GM21717 (cell line): ENCODE measurements at regions not wholly inside any gene's neighbourhood (a gene's known extent, or its start where the extent isn't known, plus 50 kb on each side); places are given as distances from the start of the nearest gene placed in this dataset.

Experiments used
- ATAC-seq: cut with Tn5 transposase; IDR thresholded peaks from one replicate; pipeline ENCODE4 v1.9.1; 2021; ENCODE audit warnings: mild to moderate bottlenecking, moderate library complexity; ENCODE audit not compliant: unreplicated experiment

DNA sequence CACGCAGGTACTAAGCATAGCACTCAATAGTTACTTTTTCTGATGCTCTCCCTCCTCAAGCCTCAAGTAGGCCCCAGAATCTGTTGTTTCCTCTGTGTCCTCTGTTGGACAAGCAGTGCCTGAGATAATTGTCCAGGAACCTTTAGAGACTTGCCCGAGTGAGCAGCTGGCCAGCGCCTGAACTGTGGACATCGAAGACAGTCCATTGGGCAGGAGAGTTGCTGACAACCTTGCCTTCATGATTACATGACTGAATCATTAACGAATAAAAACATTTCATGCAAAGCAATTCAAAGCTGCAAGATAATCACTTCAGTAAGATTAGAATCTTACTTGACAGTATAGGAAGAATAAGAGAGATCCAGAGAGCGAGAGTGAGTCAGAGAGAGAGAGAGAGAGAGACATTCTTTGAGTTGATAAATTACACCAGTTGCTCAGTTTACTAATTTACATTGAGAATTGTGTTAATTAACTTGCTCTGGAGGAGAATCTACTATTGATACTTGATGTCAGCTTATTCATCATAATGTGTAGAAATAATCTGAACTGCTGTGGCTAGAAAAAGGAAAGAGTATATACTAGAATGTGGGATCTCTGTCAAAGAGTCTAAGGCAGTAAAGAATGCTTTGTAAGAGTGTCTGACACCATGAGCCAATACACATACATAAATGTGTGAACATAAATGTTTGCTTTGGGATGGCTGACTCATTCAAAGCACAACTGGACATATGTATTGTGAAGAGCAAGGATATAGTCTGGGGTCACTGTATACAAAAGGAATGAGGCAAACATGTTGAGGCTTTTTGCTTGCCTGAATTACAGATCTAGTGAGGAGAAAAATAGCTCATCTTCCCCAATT is 216.0 kb downstream of the ZNF326 start:
- no peak for ATAC-seq

DNA sequence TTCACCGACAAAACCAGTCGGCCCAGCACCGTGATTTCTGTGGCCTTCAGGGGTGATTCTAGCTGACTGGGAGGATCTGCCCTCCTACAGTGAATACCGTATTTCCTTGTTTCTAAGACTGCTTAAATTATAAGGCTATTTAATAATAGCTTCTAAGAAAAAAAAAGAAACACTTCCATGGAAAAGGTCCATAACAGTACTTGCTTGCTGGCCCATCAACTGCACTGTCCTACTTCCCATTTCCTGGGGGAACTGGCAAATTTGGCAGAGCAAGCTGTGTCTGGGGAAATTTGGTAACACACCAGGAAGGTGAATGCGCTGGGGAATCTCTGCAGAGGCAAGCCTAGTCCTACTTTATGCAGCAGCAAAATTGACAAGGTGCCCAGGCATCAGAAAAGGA is 214.0 kb downstream of the ZNF326 start:
- no peak for ATAC-seq

DNA sequence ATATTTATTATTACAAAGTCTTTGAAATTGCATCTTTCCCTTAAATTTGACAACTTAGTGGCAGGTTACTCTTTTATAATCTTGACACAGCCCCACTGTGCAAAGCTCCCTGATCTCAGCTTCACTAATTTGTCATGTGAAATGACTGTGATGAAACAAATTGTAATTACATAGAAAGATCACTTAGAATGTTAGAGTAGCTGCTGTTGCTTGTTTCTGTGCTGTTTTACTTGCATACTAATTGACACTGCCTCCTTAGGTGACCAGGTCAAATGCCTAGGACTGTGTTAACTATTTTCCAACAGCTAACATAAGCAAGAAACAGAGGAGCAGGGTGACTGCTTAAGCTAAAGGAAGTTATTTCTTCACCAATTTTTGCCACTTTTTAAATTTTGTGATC is 211.3 kb downstream of the ZNF326 start:
- no peak for ATAC-seq

DNA sequence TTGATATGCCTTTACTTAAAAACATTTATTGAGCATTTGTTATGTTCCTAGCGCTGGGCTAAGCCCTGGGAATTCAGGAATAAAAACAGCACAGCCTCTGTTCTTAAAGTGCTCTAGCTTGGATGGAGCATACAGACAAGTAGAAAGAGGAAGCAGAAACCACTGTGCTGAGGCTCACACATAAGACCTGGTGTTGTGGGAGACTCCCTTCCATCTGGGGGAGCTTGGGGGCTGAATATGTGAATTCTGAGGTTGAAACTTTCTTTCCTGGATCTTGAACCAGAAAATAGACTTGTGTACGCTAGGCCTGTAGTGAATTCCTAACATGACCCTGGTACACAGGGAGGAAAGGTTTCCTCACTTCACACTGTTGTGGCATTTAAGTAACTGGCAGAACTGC is 209.9 kb downstream of the ZNF326 start:
- ATAC-seq = no peak

DNA sequence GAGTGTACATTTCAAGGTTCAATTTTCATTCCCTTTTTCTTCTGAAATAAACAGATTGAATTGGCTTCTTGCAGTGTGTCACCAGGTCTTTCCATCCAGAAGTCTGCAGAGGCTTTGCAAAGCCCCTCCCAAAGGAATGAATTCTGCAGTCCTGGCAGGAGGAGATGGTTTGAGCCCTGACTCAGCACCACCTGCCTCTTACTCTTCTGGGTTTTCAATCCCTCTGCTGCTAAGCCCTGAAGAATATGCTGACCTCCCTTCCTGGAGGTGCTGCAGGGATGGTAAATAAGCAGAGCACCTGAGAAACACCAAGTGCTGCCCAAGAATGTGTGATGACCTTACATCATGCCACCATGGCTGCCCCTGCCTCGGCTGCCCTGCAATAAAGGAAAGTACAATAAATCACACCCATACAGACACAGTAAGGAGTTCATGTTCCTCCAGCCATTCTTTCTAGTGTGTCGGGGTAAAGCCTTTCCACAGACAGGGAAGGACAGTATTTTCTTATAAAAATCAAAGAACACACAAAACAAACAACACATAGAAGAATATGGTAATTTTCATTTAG is 209.2 kb downstream of the ZNF326 start:
- no peak for ATAC-seq

DNA sequence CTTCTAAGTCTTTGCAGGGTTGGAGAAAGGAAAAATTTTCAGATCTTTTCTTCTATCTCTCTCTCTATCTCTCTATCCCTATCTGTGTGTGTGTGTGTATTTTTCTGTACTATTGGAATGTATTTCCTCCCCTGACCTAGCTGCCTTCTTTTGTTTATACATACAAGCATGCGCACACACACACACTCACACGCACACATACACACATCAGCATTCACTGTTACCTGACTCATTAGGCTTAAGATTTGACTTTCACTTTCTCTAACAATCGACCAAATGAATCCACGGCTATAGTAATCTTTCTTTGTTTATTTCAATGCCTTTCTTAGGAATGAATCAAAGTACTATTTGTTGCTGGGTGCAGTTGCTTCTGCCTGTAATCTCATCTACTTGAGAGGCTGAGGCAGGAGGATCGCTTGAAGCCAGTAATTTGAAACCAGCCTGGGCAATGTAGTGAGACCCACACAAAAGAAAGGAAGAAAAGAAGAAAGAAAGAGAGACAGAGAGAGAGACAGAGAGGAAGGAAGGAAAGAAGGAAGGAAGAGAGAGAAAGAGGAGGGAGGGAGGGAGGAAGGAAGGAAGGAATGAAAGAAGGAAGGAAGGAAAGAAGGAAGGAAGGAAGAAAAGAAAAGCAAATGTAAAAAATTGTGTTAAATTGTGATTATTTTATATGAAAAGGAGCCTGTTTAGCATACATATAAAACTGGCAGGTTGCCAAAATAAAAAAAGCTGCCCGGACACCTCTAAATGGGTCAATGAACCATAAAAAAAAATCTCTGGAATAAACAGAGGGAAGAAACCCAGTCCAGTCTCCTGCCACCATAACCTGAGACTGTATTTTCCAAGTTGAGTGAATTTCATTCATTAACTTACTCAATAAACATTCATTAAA is 206.8 kb downstream of the ZNF326 start:
- no peak for ATAC-seq

DNA sequence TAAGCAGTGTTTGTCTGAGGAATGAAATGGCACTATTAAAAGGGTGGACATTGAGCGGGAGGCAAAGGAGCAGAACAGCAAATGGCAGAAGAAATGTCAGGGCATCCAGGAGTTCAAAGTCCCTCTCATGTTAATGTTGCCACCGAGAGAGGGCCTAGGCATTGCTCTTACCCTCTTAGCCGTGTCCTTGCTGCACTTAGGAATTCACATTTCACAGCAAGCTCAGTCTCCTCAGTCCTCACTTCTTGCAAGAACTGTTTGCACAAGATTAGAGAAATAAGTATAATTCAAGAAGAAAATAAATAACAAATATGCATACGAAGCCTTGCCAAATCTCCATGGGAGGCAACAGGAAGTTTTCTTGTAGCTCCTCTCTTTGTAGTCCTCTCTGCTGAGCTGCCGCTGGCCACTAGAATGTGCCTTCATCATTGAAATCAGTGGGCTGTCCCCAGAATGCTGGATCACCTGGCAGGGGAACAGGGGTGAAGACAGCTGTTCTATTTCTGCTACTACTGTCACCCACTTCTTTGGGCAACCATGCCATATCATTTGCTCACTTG is 205.8 kb downstream of the ZNF326 start:
- ATAC-seq = no peak

DNA sequence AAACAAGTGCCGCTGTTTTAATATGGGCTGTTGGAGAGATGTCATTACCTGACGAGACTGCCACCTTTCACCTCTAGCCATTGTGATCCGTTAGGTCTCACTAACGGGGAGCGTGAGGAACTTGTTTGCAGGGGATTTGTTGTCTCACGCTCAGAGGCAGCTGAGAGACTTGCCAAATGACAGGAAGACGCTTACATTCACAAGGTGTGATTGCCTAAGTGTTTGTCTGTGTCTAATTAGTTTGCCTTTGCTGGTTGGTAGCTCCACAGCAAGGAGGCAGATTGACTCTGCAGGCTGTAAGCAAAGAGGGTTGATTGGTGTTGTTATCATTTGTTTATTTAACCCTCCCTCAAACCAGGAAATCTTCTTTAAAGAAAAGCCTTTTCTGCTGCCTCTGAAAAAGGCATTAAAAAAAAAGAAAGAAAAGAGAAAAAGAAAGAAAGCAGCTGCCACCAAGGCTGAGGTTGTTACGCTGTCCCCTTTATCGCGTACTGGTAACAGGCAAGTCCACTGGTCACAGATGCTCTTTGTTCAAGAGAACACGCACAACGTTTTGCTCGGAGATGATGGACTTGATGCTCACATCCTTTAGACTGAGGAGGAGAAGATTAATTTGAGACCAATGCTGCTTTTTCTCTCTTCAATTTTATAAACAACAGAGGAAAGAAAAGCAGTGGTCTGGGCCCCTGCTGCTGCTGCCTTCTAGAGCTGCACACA is 203.9 kb downstream of the ZNF326 start:
- ATAC-seq = no peak

DNA sequence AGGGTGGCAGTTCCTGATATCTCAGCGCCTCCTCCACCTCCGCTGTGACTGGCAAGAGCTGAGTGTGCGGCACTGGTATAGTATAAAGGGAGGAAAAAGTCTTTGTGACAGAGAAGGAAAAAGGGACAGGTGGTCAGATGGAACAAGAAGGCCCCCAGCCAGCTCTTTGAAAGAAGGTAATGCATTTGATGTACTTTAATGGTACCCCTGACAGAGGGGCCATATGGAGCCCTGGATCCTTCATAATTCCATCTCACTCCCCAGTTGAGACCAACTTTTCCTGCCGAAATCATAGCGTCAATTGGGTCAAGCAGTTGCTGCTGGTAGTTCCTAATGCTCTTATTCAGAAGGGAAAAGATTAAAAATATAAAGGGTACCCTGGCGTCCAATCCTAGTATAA is 198.2 kb downstream of the ZNF326 start:
- ATAC-seq = no peak

DNA sequence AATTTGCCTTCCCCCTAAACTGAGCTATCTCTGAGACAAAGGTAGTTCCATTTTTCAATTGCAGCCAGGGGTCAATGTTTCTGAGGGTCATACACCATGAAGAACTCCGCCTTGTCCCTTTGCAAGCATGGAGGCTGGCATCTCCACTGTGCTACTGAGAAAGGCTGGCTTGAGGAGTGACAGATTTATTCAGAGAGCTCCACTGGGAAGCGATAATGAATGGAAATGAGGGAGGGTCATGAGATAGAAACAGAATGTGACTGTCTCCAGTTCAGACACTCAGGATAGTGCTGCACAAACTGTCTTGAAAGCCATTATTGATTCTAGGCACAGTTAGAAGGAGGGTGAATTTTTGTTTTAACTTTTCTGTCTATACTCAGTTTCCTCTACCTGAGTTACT is 197.5 kb downstream of the ZNF326 start:
- ATAC-seq = no peak

DNA sequence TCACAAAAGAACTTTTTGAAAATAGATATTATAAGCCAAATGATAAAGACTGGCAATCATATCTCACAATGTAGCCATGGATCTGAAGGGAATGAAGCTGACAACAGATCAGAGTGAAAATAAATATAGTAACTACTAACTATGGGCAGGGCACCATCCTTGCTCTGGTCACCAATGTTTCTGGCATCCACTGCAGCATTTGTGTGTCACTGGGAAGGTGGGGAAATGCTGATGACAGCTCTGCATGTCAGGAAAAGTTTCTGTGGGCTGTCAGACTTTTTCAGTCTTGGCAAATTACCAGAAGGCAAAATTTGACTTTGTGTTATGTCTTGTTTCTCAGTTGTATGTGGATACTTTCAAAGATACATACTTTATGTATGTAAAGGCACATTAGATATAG is 195.6 kb downstream of the ZNF326 start:
- ATAC-seq = no peak

DNA sequence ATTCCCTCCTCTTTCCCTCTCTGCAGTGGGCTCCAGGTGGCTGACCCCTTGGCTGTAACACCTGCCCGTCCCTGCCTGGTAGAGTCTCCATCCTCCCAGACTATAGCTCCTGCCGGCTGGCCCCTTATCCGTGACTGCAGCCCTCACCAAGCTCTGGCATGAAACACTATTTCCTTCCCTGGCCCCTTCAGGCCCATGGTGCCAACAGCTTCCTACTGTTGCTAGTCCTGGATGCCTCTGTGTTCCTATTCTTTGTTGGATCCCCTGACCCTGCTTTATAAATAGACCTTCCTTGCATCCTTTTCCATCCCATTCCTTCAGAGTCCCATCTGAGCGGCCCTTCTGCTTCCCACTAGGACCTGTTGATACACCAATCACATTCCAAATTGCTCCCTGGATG is 195.0 kb downstream of the ZNF326 start:
- ATAC-seq = no peak

DNA sequence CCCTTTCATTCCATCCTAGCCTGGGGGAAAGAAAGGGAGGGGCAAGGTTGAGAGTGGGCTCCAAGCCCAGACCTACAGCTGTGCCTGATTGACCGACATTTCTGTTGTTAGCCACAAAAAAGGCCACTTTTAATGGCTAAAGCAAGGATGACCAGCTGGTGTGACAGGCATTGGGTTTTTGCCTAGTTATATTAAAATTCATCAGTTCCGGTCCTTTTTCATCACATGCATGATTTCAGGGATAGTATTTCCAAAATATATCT is 192.3 kb downstream of the ZNF326 start:
- no peak for ATAC-seq

DNA sequence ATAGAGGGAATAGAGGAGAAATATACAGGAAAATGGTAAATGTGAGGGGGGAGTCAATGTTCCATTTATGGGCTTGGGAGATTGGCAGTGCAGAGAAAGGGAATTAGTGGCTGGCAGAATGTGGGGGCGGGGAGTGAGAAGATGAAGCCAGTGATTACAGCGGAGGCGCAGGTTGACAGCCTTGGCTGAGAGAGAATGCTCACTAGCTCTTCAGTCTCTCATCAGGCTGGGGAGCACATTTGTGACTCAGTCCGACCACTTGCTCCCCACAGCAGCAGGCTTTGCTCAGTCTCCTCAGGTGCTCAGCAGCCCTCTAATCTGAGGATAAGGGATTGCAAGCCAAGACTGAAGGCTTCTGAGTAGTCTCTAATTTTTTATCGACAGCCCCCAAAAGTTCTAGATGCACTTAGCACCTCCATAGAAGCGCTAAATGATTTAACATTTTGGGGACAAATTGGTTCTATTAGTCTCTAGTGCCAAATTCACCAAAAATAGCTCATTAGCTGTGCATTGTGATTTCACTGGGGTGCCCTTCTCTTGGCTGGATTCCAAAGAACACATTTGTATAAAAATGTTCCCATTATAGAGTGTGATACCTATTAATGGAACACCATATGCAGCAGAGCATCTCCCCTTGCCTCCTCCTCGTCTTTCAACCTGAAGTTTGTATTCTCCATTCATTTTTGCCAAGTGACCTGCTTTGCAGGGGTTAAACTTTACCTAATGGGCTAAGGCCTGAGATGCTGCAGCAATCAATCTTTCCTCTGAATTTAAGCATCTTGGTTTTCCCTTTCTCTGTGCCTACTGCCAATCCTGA is 191.8 kb downstream of the ZNF326 start:
- ATAC-seq = no peak

DNA sequence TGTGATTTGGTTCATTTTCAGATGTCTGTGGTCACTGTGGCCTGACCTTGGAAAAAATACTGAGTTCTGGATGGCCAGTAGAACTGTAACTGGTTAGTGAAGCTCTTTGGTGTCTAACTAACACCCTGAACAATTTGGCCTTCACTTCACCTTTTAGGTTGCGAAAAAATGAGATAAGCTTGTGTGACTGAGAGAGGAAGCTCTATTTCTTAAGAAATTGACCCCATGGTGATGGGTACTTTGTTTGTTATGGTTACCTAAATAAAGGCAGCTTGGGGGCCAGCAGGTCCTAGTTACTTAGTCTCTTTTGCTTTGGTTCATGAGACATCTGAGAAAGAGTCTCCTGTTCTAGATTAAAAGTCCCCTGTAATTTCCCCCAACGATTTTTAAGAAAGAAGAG is 181.6 kb downstream of the ZNF326 start:
- ATAC-seq = no peak

DNA sequence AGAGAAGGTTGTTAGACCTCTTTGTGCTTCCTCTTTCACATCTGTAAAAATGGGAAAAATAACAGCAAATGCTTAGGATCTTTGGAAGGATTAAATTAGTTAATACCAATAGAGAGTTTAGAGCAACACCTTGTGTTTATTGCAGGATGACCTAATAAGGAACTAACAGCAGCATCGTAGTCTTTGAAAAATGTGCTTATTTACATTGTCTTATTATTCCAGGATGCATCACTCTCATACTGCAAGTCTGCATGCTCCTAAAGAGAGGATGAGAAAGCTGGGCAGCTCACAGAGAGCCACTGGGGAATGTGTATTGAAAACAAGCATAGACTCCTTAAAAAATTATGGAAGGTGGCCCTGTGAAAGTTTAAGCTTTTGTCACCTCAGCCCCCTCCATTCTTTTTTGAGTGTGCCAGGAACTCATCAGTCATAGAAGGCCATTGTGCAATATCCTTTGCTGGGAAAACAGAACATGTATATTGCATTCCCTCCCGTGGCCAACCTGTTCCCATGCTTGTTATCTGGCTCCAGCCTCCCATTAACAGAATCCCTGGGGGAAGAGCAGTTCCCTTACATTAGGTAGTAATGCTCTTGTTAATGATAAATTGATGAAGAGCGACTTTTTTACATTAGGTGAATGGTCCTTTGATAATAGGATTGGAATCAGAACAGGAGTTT is 180.7 kb downstream of the ZNF326 start:
- ATAC-seq = no peak

DNA sequence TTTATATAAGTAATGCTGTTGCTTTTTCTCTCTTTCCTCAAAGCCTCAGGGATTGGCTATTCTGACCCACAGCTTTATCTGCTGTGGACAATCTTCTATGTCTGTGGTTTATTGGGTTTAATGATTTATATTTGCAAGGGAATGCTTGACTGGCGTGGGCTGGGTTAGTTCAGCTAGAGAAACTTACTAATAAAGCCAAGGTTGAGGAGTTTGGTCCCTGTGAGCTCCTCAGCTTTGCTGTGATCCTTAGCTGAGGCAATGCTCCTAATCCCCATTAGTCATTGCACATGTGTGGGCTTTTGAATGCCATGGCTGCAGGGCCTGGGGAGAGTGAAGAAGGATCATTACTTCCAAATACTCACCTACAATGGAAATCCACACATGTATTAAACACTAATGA is 179.3 kb downstream of the ZNF326 start:
- ATAC-seq = no peak

DNA sequence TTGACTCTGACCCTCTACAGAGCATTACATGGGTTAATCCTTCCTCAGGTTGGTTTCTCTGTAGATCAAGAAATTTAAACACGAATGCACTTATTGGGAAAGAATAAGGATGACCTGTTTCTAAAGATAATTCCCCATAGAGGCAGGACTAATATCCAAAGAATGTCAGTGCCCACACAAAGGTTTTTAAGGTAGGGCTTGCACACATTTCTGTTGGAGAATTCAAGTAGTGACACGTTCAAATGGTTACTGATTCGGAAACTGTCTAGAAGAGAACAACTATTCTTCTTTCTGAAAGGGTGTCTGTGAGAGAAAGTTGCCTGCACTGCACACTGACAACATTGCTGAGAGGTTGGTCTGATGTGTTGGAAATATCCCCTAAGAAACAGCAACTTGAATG is 167.3 kb downstream of the ZNF326 start:
- no peak for ATAC-seq

DNA sequence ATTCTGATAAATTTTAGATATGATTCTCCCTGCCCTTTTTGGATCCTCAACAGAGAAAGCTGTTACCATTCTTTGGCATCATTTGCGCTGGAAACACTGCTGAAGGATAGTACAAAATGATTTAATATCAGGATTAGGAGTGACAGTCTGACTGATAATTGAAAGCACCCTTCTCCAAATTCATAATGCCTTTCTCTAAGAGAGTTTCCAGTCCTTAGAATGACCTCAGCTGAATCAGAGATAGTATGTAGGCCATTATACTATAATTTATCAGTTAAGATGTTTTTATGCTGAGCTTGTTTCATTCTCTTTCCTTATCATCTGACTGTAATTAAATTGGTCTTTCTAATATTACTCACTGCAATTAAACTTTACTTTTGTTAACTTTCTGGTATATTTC is 166.7 kb downstream of the ZNF326 start:
- ATAC-seq = no peak
